ENCODE measurements at regions not wholly inside any gene's neighbourhood (a gene's known extent, or its start where the extent isn't known, plus 50 kb on each side); places are given as distances from the start of the nearest gene placed in this dataset.

DNA sequence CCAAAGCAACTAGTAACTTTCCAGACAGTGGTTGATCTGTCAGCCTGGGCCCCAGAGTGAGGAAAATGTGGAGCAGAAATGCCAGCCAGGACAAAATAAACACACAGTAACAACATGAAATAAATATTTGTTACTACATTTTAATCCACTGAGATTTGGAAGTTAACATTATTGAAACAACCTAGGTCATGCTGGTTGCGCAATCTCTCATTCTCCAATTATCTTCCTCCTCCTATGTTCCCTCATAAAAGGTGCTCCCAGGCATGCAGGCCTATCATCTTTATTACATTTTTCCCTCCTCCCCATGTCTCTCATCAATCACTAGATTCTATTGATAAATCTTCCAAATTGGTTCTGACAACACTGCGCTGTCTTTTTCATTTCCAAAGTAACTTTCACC lies 363.1 kb downstream of the HINT1 start:
- Histone ChIP-seq H3K36me3 (ENCODE audit: control insufficient read depth, insufficient read depth, low read length) (no peaks in the 10 kb centered on the region), H3K9me3 (replicated peaks; ENCODE audit: control insufficient read depth, insufficient read depth, low read depth, low read length) (no peaks in the 10 kb centered on the region), H4K20me1 (replicated peaks; ENCODE audit: control insufficient read depth, insufficient read depth, low read length) (no peaks in the 10 kb centered on the region), H3K9me1 (ENCODE audit: control insufficient read depth, insufficient read depth, low read length) (no peaks in the 10 kb centered on the region), H3K9ac (ENCODE audit: insufficient read depth in 1 of 2, low read depth in 2 of 2, low read length in 2 of 2) (no peak overlapping the region), H3K4me2 (ENCODE audit: insufficient read depth, low read length) (no peak overlapping the region), H3K4me1 (replicated peaks in 1 of 2; ENCODE audit: control insufficient read depth in 2 of 2, insufficient read depth in 2 of 2, low read length in 2 of 2) (no peaks in the 10 kb centered on the region), H3K27ac (ENCODE audit: extremely low read depth, low read depth, low read length) (no peak overlapping the region), H3K79me2 (ENCODE audit: control insufficient read depth, insufficient read depth, low read length) (no peaks in the 10 kb centered on the region), H2AFZ (ENCODE audit: low read depth, low read length) (no peak overlapping the region), H3K27me3 (ENCODE audit: control insufficient read depth in 2 of 2, insufficient read depth in 2 of 2, low read length in 2 of 2) (no peaks in the 10 kb centered on the region), H3K4me3 (no peak overlapping the region)
- FAIRE-seq (no peak), DNase-seq (ENCODE audit: extremely low read depth in 1 of 4, low spot score in 3 of 4) (no peak), ATAC-seq (no peak)
- in situ Hi-C loops (cut with MboI) (no loop called here), intact Hi-C loops (cut with micrococcal nuclease) (no loop called here)
- 0% methylated on average over 2 of the region's 2 CpGs for WGBS (ENCODE audit: insufficient coverage, low coverage, missing lambda C conversion rate)
- no TSS peak for BruUV-seq (replicated peaks)
- ChIA-PET CTCF (ENCODE audit: low intra/inter-chr PET ratio) (no interaction called here), POLR2A (no interaction called here)
- TF ChIP-seq CEBPG (CRISPR knock-in tag; IDR thresholded peaks at IDR 0.05) (no peak), CEBPG (tag; conservative IDR thresholded peaks at IDR 0.05 in 1 of 2, IDR thresholded peaks at IDR 0.05 in 1 of 2) (peak; percentile 50 to 92; a peak in 3 of 4 replicates), CEBPB (tag; IDR thresholded peaks at IDR 0.05) (peak; percentile 87)
- TF ChIP-seq, protein P1, sequence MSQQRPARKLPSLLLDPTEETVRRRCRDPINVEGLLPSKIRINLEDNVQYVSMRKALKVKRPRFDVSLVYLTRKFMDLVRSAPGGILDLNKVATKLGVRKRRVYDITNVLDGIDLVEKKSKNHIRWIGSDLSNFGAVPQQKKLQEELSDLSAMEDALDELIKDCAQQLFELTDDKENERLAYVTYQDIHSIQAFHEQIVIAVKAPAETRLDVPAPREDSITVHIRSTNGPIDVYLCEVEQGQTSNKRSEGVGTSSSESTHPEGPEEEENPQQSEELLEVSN (IDR thresholded peaks at IDR 0.05; ENCODE audit: borderline replicate concordance in 1 of 2, extremely low read depth in 1 of 2, insufficient read depth in 1 of 2, insufficient read length in 1 of 2, low read depth in 1 of 2, low read length in 1 of 2, poor library complexity in 1 of 2, severe bottlenecking in 1 of 2), result no peak

DNA sequence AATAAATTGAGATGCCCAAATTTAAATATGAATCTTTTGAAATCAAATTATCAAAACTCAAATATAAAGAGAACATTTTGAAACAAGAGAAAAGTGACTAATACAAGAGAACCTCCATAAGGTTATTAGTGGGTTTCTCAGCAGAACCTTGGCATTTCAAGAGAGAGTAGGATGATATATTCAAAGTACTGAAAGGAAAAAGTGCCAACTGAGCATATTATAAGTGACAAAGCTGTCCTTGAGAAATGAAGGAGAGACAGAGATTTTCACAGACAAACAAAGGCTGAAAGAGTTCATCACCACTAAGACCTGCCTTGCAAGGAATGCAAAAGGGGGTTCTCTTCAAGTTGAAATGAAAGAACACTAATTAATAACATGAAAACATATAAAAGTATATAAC lies 366.0 kb downstream of the HINT1 start:
- CTCF ChIA-PET (ENCODE audit: low intra/inter-chr PET ratio), result no interaction called here
- no peak overlapping the region for H3K4me3 ChIP-seq
- H3K27me3 ChIP-seq (ENCODE audit: control insufficient read depth in 2 of 2, insufficient read depth in 2 of 2, low read length in 2 of 2), result no peaks in the 10 kb centered on the region
- no peaks in the 10 kb centered on the region for H3K4me1 ChIP-seq (replicated peaks in 1 of 2; ENCODE audit: control insufficient read depth in 2 of 2, insufficient read depth in 2 of 2, low read length in 2 of 2)
- no peak overlapping the region for H2AFZ ChIP-seq (ENCODE audit: low read depth, low read length)
- no peaks in the 10 kb centered on the region for H3K9me1 ChIP-seq (ENCODE audit: control insufficient read depth, insufficient read depth, low read length)
- no peak overlapping the region for H3K27ac ChIP-seq (ENCODE audit: extremely low read depth, low read depth, low read length)
- H3K79me2 ChIP-seq (ENCODE audit: control insufficient read depth, insufficient read depth, low read length), result no peaks in the 10 kb centered on the region
- TF ChIP-seq ZC3H4 (CRISPR knock-in tag; IDR thresholded peaks at IDR 0.05; ENCODE audit: borderline replicate concordance) (no peak), ZEB2 (IDR thresholded peaks at IDR 0.05) (no peak), ZNF316 (IDR thresholded peaks at IDR 0.05) (peak; percentile 13; the same call in 1 of the 2 replicates)
- TF ChIP-seq, protein P2, sequence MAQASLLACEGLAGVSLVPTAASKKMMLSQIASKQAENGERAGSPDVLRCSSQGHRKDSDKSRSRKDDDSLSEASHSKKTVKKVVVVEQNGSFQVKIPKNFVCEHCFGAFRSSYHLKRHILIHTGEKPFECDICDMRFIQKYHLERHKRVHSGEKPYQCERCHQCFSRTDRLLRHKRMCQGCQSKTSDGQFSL (CRISPR knock-in tag; IDR thresholded peaks at IDR 0.05), result no peak
- TF ChIP-seq, protein P2 (tag; IDR thresholded peaks at IDR 0.05), result no peak
- no peaks in the 10 kb centered on the region for H4K20me1 ChIP-seq (replicated peaks; ENCODE audit: control insufficient read depth, insufficient read depth, low read length)
- no peak overlapping the region for H3K4me2 ChIP-seq (ENCODE audit: insufficient read depth, low read length)
- POLR2A ChIA-PET, result no interaction called here
- no peak overlapping the region for H3K9ac ChIP-seq (ENCODE audit: insufficient read depth in 1 of 2, low read depth in 2 of 2, low read length in 2 of 2)
- ATAC-seq (no peak), DNase-seq (ENCODE audit: extremely low read depth in 1 of 4, low spot score in 3 of 4) (no peak), FAIRE-seq (no peak)
- no TSS peak for BruUV-seq (replicated peaks)
- H3K36me3 ChIP-seq (ENCODE audit: control insufficient read depth, insufficient read depth, low read length), result no peaks in the 10 kb centered on the region
- intact Hi-C loops (cut with micrococcal nuclease), result no loop called here
- H3K9me3 ChIP-seq (replicated peaks; ENCODE audit: control insufficient read depth, insufficient read depth, low read depth, low read length), result no peaks in the 10 kb centered on the region
- in situ Hi-C loops (cut with MboI), result no loop called here
